ENCODE measurements at regions not wholly inside any gene's neighbourhood (a gene's known extent, or its start where the extent isn't known, plus 50 kb on each side); places are given as distances from the start of the nearest gene placed in this dataset.

- H3K27ac ChIP-seq (ENCODE audit: insufficient read length, low read depth, low read length): no peak overlapping the region
- no peak overlapping the region for H3K23ac ChIP-seq (ENCODE audit: insufficient read length, low read depth, low read length)
- Mint-ChIP-seq H3K36me3 (ENCODE audit: insufficient read depth in 1 of 3, low read depth in 3 of 3) (no peaks in the 10 kb centered on the region; a peak in 2 of 7 replicates), H3K4me1 (peaks cover 20% of the 10 kb centered on the region in 2 experiments), H3K9me3 (peaks cover 2 to 14% of the 10 kb centered on the region in 2 experiments; a peak in 4 of 5 replicates), H3K27ac (peak overlapping the region in 2 of 3 experiments; percentile 56 to 77; a peak in 2 of 7 replicates), H3K27me3 (ENCODE audit: low read depth) (no peaks in the 10 kb centered on the region), H3K4me3 (no peak overlapping the region)
- TF ChIP-seq, protein P1, sequence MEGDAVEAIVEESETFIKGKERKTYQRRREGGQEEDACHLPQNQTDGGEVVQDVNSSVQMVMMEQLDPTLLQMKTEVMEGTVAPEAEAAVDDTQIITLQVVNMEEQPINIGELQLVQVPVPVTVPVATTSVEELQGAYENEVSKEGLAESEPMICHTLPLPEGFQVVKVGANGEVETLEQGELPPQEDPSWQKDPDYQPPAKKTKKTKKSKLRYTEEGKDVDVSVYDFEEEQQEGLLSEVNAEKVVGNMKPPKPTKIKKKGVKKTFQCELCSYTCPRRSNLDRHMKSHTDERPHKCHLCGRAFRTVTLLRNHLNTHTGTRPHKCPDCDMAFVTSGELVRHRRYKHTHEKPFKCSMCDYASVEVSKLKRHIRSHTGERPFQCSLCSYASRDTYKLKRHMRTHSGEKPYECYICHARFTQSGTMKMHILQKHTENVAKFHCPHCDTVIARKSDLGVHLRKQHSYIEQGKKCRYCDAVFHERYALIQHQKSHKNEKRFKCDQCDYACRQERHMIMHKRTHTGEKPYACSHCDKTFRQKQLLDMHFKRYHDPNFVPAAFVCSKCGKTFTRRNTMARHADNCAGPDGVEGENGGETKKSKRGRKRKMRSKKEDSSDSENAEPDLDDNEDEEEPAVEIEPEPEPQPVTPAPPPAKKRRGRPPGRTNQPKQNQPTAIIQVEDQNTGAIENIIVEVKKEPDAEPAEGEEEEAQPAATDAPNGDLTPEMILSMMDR (conservative IDR thresholded peaks at IDR 0.05): no peak
- H3K9me3 ChIP-seq (ENCODE audit: control insufficient read depth, low read depth, low read length): no peaks in the 10 kb centered on the region
- H2BK15ac ChIP-seq (ENCODE audit: low read depth, low read length): no peak overlapping the region
- no peaks in the 10 kb centered on the region for H3K23me2 ChIP-seq (ENCODE audit: insufficient read length, low read depth, low read length, poor library complexity, severe bottlenecking)
- no peaks in the 10 kb centered on the region for H3K79me2 ChIP-seq (ENCODE audit: insufficient read depth, low read length)
- H2BK120ac ChIP-seq (ENCODE audit: low read depth, low read length, poor library complexity, severe bottlenecking): no peak overlapping the region
- no peak overlapping the region for H3K4me2 ChIP-seq (ENCODE audit: insufficient read depth, insufficient read length, low read length)
- H3K79me1 ChIP-seq (ENCODE audit: insufficient read depth, low read depth, low read length, poor library complexity, severe bottlenecking): no peaks in the 10 kb centered on the region
- no peak overlapping the region for H3K9ac ChIP-seq (ENCODE audit: extremely low read depth, insufficient read length, low read length)
- H2BK12ac ChIP-seq (ENCODE audit: insufficient read length, low read depth, low read length): no peak overlapping the region
- no peak overlapping the region for H3K14ac ChIP-seq (ENCODE audit: insufficient read depth, low read length)
- no peak for DNase-seq
- H3T11ph ChIP-seq (ENCODE audit: low read length): no peak overlapping the region
- WGBS (ENCODE audit: extremely low coverage, insufficient read length, low lambda C conversion rate): no CpG with 5 or more reads among the region's 2 CpGs
- no peak overlapping the region for H3K18ac ChIP-seq (ENCODE audit: insufficient read length, low read depth, low read length)
- H2AFZ ChIP-seq (ENCODE audit: low read length): no peak overlapping the region
- no peak overlapping the region for H3K4ac ChIP-seq (ENCODE audit: low read depth, low read length)
- H4K8ac ChIP-seq (replicated peaks; ENCODE audit: insufficient read length, low read depth, low read length): no peak overlapping the region
- H4K20me1 ChIP-seq (ENCODE audit: control insufficient read depth, insufficient read depth, insufficient read length): no peaks in the 10 kb centered on the region
- H3K27me3 ChIP-seq (ENCODE audit: insufficient read depth, low read length): no peaks in the 10 kb centered on the region
- no peak overlapping the region for H3K56ac ChIP-seq (ENCODE audit: insufficient read length, low read depth, low read length)
- H2BK5ac ChIP-seq (ENCODE audit: insufficient read length, low read length): no peak overlapping the region
- no peak overlapping the region for H2BK20ac ChIP-seq (ENCODE audit: low read depth, low read length, poor library complexity, severe bottlenecking)
- no peak overlapping the region for H4K91ac ChIP-seq (ENCODE audit: insufficient read length, low read depth, low read length)
- 0 out of 2 replicates have a peak, but pooled peaks cover 3% of the 10 kb centered on the region for H3K4me1 ChIP-seq (ENCODE audit: insufficient read depth, low read length)
- no peak overlapping the region for H4K5ac ChIP-seq (ENCODE audit: insufficient read length, low read depth, low read length)
- H2AK5ac ChIP-seq (ENCODE audit: insufficient read length, low read length): no peak overlapping the region
Measured at GRCh38 chr5:115685490-115685889, 59.7 kb upstream of the TMED7 start.

Data from H9 (cell line).